NCI-H460 (cell line): ENCODE measurements at regions not wholly inside any gene's neighbourhood (a gene's known extent, or its start where the extent isn't known, plus 50 kb on each side); places are given as distances from the start of the nearest gene placed in this dataset.

Source experiments
- DNase-seq: peaks from one replicate; pipeline ENCODE4 v3.0.0-alpha.2; 2016; ENCODE audit warnings: low read depth; ENCODE audit errors: extremely low read depth

DNA sequence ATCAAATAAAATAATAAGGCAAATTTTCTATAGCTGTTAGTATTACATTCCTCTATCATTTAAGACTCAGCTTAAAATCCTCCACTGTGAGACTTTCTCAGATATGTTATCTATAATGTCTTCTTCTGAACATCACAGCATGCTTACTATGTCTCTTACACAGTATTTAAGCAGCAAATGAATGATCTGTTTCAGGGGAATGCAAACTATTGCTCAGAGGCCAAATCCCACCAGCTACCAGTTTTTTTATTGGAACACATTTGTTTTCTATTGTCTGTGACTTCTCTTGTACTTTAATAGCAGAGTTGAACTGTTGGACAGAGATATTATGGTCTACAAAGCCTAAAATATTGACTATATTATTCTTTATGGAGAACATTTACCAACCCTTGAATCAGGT is 59.6 kb downstream of the C3orf38 start:
- DNase-seq, result no peak

DNA sequence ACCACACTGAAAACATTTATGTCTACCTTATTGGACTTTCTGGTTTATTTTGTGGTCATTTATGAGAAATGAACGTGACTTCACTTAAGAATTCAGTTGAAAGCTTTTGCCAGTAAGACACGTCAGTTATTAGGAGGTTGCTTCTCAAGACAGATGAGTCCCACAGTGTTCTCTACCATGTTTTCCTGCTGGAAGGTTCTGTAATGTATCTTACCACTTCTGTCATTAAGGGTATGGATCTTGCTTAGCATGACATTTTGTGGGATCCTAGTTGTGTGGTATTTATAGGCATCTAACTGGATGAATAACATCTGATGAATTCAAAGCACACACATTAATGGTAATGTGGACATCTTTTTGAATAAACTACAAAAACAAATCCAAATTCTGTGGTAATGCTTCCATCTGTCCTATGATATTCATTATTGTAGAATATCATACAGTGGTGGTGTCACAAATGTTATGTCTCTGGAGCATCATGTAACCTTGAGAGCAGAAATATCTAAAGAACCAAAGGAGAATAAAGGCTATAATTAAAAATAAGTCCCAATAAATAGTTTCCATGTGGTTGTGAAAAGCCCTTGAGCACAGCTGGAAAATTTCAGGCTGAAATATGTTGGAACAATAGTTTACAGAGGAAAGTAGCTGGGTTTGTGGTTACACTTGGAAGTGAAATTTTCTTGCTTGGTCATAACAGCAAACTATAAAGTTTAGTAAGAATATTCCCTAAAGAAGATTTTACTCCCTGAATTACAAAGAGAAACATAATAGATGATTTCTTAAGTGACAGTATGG is 61.5 kb downstream of the C3orf38 start:
- no peak for DNase-seq

DNA sequence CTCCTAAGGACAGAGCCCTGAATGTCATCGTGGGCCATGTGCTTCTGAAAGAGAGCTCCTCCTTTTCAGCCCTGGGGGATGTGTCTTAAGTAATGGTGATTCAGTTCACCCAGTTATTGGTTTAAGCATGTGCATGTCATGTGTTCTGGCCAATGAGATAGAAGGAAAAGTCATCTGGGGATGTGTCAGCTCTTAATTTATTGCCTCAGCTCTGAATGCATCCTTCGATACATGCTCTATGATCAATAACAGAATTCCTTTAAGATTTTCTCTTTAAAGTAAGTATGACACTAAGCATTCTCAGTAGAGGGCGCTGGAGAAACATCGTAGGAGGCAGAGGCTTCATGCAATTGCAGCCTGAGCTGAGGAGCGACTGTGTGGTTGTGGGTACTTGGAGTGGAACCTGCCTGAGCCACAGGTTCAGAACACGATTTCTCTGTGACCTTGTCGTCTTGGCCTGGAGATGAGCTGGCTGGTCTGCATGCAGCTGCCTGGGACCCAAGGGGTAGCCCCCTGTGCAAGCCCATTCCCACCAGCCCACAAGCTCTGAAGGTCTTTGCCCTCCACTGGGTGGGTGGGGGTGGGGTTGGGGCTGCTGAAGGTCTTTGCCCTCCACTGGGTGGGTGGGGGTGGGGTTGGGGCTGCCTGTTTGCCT is 69.5 kb downstream of the C3orf38 start:
- peak; percentile 48 for DNase-seq

DNA sequence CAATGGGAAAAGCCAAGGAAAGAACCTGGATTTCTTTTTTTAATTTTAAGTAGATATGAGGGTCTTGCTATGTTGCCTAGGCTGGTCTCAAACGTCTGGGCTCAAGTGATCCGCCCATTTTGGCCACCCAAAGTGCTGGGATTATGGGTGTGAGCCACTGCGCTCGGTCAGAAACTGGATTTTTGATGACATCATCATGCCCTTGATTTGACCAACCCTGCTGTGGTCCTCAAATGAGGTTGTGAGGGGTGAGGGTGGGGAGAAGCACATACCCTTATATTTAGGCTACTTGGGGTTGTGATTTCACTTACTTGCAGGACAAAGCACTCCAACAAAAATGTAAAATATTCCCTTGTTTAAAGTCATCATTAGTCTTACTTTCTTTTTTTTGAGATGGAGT is 70.4 kb downstream of the C3orf38 start:
- no peak for DNase-seq

GRCh38 chr3:88221726-88222125 is 72.0 kb downstream of the C3orf38 start:
- DNase-seq, result no peak

GRCh38 chr3:88222343-88222742 is 72.6 kb downstream of the C3orf38 start:
- DNase-seq, result no peak

- DNase-seq, result no peak
Observed at GRCh38 chr3:88225326-88226008, 75.7 kb downstream of the C3orf38 start.

- no peak for DNase-seq
Observed at GRCh38 chr3:88226910-88227309, 77.2 kb downstream of the C3orf38 start.

DNA sequence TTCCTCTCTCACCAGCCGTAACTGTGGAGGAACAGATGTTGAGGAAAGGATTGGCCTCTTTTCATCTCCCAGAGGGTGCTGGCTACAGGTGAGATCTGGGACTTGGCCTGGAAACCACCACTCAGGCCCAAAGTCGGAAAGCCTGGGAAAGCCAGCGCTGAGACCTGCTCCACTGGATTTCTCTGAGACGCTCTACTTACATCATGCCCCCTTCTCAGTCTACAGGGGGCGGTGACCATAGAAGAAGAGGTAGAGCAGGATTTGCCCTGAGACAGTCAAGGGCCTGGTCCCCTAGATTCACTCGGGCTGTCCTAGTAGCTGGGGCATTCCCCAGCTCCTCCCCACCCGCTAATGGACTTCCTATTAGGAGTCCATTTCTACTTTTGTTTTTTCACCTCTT is 80.9 kb downstream of the C3orf38 start:
- DNase-seq, result no peak

GRCh38 chr3:88231207-88231606 is 81.4 kb downstream of the C3orf38 start:
- DNase-seq, result no peak

- DNase-seq, result no peak
Observed at GRCh38 chr3:88231632-88232031, 81.9 kb downstream of the C3orf38 start.

- DNase-seq, result no peak
Observed at GRCh38 chr3:88235102-88235501, 85.3 kb downstream of the C3orf38 start.

DNA sequence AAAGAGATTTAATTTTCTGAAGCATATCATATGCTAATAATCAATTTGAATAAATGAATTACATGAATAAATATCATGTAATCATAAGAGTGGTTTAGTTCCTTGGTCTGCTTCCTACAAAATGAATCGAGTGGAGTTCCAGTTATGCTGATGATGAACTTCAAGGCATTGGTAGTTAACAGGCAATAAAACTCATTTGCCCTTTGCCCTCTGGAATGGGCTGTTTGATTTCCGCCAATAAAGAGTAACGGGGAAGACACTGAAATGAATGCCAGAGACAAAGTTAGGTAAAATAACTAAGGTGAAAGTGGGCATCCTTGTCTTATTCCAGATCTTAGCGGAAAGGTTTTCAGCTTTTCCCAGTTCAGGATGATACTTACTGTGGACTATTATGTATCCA is 90.1 kb downstream of the C3orf38 start:
- no peak for DNase-seq

DNA sequence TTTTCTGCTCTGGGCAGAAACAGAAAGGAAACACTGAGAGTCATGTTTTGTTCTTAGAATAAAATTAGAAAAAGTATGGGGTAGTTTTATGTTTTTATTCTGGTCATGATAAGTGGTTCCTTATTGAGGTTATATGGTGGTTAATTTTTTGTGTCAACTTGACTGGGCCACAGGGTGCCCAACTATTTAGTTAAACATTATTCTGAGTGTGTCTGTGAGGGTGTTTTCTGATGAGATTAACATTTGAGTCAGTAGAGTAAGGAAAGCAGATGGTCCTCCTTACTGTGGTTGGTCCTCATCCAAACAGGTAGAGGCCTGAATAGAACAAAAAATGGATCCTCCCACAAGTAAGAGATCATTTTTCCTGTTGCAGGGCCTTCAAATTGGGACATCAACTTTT is 98.9 kb downstream of the C3orf38 start:
- no peak for DNase-seq

GRCh38 chr3:88259045-88259444 is 109.3 kb downstream of the C3orf38 start:
- no peak for DNase-seq

- no peak for DNase-seq
Observed at GRCh38 chr3:88262527-88262926, 112.8 kb downstream of the C3orf38 start.

DNA sequence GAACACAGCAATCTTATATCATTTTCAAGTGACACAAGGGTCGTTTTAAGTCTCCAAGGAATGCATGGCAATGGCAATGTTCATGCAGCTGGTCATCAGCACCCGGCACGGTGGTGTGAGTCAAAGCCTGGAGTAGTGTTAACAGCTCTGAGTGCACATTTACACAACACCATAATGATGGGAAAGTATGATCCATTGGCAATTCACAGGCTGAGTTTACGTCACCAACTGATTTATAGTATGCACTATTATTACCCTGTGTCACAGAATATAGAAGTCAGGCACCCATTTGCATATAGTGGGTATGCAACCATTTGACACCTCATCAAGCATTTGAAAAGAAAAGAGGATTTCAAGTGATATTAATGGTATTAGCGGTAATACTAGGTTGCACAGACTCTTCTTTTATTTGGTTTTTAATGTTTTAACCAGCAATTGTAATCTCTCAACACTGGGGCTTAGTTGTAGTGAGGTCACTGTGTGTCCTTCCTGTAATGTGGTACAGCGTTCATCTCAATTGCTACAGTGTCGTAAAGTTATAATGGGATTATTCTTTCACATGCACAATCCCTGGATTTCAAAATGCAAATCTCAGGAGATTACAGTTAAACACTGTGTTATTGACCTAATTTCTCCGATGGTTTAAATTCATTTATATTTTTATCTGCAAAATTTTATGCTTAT is 113.8 kb downstream of the C3orf38 start:
- DNase-seq, result no peak

DNA sequence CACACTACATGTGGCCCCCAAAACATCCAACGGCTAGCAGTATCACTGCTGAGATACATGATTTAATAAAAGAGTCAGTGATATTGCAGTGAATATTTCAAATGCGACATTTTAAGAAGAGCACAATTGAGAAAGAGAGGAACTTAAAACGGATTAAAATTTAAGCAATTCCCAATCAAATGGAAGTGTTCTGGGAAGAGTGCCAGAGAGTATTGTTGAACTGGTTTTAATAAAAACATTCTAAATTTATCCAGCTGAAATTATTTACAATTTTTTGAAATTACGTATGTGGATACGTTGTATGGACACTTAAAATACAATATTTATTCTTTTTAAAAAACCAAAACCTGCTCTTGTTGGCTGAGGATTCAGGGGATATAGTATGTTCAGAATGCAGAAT is 117.7 kb downstream of the C3orf38 start:
- no peak for DNase-seq

GRCh38 chr3:88267847-88268246 is 118.1 kb downstream of the C3orf38 start:
- no peak for DNase-seq

DNA sequence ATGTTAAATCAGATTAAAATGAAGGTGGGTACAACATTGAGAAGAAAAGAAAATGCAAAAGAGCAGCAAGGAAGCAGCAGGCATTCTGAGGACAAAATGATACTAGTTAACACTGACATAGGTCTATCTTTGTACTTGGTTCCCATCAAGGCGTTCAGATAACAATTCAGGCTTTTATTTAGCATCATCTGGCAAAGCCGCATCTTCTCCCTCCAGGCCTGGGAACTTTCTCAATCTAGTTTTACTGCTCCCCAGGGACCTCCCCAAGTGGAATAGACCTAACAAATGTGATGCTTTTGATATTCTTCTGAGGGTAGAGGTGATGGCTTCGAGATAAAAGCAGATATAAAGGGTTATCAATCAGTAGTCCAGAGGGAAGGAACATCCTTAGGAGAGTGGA is 130.6 kb downstream of the C3orf38 start:
- DNase-seq, result no peak

DNA sequence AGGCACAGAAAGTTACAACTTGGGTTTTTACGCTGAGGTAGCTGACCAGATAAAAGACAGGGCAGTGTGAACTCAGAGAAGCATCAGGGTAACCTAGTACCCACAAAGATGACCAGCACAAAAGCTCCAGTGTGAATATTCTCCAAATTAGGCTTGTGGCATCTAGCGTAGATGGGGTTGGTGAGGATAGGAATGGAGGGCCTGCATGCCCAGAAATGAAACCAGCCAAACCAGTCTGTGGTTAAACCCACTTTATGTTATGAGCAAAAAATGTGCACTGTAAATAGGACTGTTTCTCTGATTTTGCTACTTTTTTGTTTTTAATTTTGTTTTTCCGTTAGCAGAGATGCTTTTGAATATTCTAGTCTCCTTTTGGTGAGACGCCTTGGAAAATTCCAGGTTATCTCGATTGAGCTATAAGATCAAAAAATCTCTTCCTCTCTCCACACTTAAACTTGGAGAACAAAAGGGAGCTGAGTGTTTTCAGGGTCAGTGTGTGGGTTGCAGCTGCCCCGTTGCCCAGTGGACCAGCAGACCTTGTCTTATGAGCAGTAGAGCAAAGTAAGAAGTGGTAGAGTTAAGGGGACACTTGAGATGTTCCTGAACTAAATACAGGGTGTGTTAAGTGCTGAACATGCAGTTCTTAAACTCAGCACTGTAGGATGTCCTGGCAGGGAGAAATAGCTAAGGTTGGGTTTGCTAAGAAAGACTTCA is 132.9 kb downstream of the C3orf38 start:
- DNase-seq, result no peak
